H1 (cell line): ENCODE measurements at regions not wholly inside any gene's neighbourhood (a gene's known extent, or its start where the extent isn't known, plus 50 kb on each side); places are given as distances from the start of the nearest gene placed in this dataset.

Experiments
- CHD7 ChIP-seq: fragments of 300-600 bp; sonication (generic); IDR thresholded peaks from 2 replicates; pipeline ENCODE4 v1.7.1; 2012; ENCODE audit warnings: low read length, moderate library complexity, mild to moderate bottlenecking, inconsistent platforms; ENCODE audit not compliant: insufficient replicate concordance
- CREB1 ChIP-seq: IDR thresholded peaks from 2 replicates; pipeline ENCODE4 v1.6.1; 2012; ENCODE audit warnings: inconsistent platforms
- EGR1 ChIP-seq: IDR thresholded peaks from 2 replicates; pipeline ENCODE4 v1.6.1; 2011; ENCODE audit warnings: low read depth, low read length, borderline replicate concordance
- HDAC2 ChIP-seq, 2 experiments: fragments of 300-600 bp in 1 of 2; sonication (generic) in 1 of 2; IDR thresholded peaks; 2 replicates each; pipeline ENCODE4 v1.6.1; 2011 to 2012; ENCODE audit warnings: low read depth in 2 of 2, low read length in 2 of 2, mild to moderate bottlenecking in 2 of 2, moderate library complexity in 2 of 2, borderline replicate concordance in 1 of 2, inconsistent platforms in 1 of 2
- SIRT6 ChIP-seq: IDR thresholded peaks from one replicate; pipeline ENCODE4 v1.7.1; 2012; ENCODE audit warnings: low read length, inconsistent platforms

GRCh38 chr5:166088389-166089039 lies 2202.9 kb upstream of the WWC1 start (continued):
- TF ChIP-seq CHD7: peak; percentile 92
- peak in 1 of 2 experiments; percentile 95; a peak in 1 of 4 replicates for TF ChIP-seq HDAC2 (IDR thresholded peaks at IDR 0.05; ENCODE audit: borderline replicate concordance in 1 of 2, low read depth in 2 of 2, low read length in 2 of 2)
- TF ChIP-seq CREB1: no peak
- TF ChIP-seq EGR1: no peak
- no peak for TF ChIP-seq SIRT6
